Smooth muscle cell (in vitro differentiated cells): ENCODE measurements at regions not wholly inside any gene's neighbourhood (a gene's known extent, or its start where the extent isn't known, plus 50 kb on each side); places are given as distances from the start of the nearest gene placed in this dataset.

Experiments used
- DNase-seq: peaks from one replicate; lab custom pipeline; 2025; ENCODE audit not compliant: unreplicated experiment; lab: John Stamatoyannopoulos, UW
- H2AFZ ChIP-seq: fragments of 200-600 bp; sonication (generic); 2 replicates; pipeline ENCODE4 v1.6.0; 2016; ENCODE audit warnings: antibody characterized with exemption, low read depth, mild to moderate bottlenecking
- H3F3A ChIP-seq: fragments of 200-600 bp; sonication (generic); 2 replicates; pipeline ENCODE4 v1.6.0; 2017; ENCODE audit warnings: antibody characterized with exemption, low read depth
- H3K27ac ChIP-seq: fragments of 200-600 bp; sonication (generic); 2 replicates; pipeline ENCODE4 v1.5.1; 2016; ENCODE audit warnings: low read depth, mild to moderate bottlenecking
- H3K27me3 ChIP-seq: fragments of 200-600 bp; sonication (generic); 2 replicates; pipeline ENCODE4 v1.6.1; 2016; ENCODE audit warnings: low read depth, mild to moderate bottlenecking
- H3K36me3 ChIP-seq: fragments of 200-600 bp; sonication (generic); 2 replicates; pipeline ENCODE4 v1.5.1; 2016; ENCODE audit warnings: low read depth
- H3K4me1 ChIP-seq: fragments of 200-600 bp; sonication (generic); 2 replicates; pipeline ENCODE4 v1.5.1; 2016; ENCODE audit warnings: low read depth
- H3K4me2 ChIP-seq: fragments of 200-600 bp; sonication (generic); 2 replicates; pipeline ENCODE4 v1.6.0; 2016; ENCODE audit warnings: mild to moderate bottlenecking
- H3K4me3 ChIP-seq: fragments of 200-600 bp; sonication (generic); 2 replicates; pipeline ENCODE4 v1.5.1; 2016; ENCODE audit warnings: mild to moderate bottlenecking
- H3K79me2 ChIP-seq: fragments of 200-600 bp; sonication (generic); 2 replicates; pipeline ENCODE4 v1.6.0; 2016; ENCODE audit warnings: low read depth, mild to moderate bottlenecking
- H3K9ac ChIP-seq: fragments of 200-600 bp; sonication (generic); 2 replicates; pipeline ENCODE4 v1.6.0; 2016; ENCODE audit warnings: low read depth
- H3K9me3 ChIP-seq: fragments of 200-600 bp; sonication (generic); replicated peaks from 2 replicates; pipeline ENCODE4 v1.5.1; 2016; ENCODE audit warnings: low read depth
- H4K20me1 ChIP-seq: fragments of 200-600 bp; sonication (generic); 2 replicates; pipeline ENCODE4 v1.6.0; 2016; ENCODE audit warnings: low read depth
- CTCF ChIP-seq: fragments of 200-600 bp; sonication (generic); IDR thresholded peaks from 2 replicates; pipeline ENCODE4 v1.5.1; 2017; ENCODE audit warnings: borderline replicate concordance, mild to moderate bottlenecking, antibody characterized with exemption; ENCODE audit not compliant: insufficient read depth, poor library complexity, severe bottlenecking
- WGBS: methylation state at CpG from one replicate; pipeline ENCODE4 v1.1.7; 2016; ENCODE audit warnings: low lambda C conversion rate; 5-methylcytosine and 5-hydroxymethylcytosine counted together

GRCh38 chr5:68161156-68161555 lies 54.4 kb upstream of the PIK3R1 start:
- Histone ChIP-seq H2AFZ (no peak overlapping the region), H4K20me1 (no peaks in the 10 kb centered on the region), H3K4me3 (no peak overlapping the region), H3K36me3 (no peaks in the 10 kb centered on the region), H3K4me1 (no peaks in the 10 kb centered on the region), H3F3A (no peaks in the 10 kb centered on the region), H3K4me2 (no peak overlapping the region), H3K9me3 (no peaks in the 10 kb centered on the region), H3K9ac (no peak overlapping the region), H3K27me3 (no peaks in the 10 kb centered on the region), H3K79me2 (no peaks in the 10 kb centered on the region), H3K27ac (no peak overlapping the region)
- no peak for TF ChIP-seq CTCF
- no peak for DNase-seq
- WGBS: 41% methylated on average over 3 of the region's 3 CpGs

- DNase-seq: no peak
- Histone ChIP-seq H3F3A (no peaks in the 10 kb centered on the region), H3K36me3 (no peaks in the 10 kb centered on the region), H3K27me3 (no peaks in the 10 kb centered on the region), H2AFZ (no peak overlapping the region), H3K27ac (no peak overlapping the region), H3K4me3 (no peak overlapping the region), H3K79me2 (no peaks in the 10 kb centered on the region), H3K9me3 (no peaks in the 10 kb centered on the region), H3K9ac (no peak overlapping the region), H3K4me1 (no peaks in the 10 kb centered on the region), H4K20me1 (no peaks in the 10 kb centered on the region), H3K4me2 (no peak overlapping the region)
- 96% methylated on average over 14 of the region's 14 CpGs for WGBS
- TF ChIP-seq CTCF: no peak
Measured at GRCh38 chr5:68159224-68159951, 56.2 kb upstream of the PIK3R1 start.

- no peak for TF ChIP-seq CTCF
- Histone ChIP-seq H3K4me3 (no peak overlapping the region), H3K36me3 (no peaks in the 10 kb centered on the region), H3K4me2 (no peak overlapping the region), H3K9me3 (no peaks in the 10 kb centered on the region), H3F3A (no peaks in the 10 kb centered on the region), H4K20me1 (no peaks in the 10 kb centered on the region), H3K79me2 (no peaks in the 10 kb centered on the region), H3K27me3 (no peaks in the 10 kb centered on the region), H3K4me1 (peaks cover 7% of the 10 kb centered on the region), H3K9ac (no peak overlapping the region), H2AFZ (no peak overlapping the region), H3K27ac (no peak overlapping the region)
- DNase-seq: no peak
- 97% methylated on average over 6 of the region's 6 CpGs for WGBS
Measured at GRCh38 chr5:68155940-68156339, 59.6 kb upstream of the PIK3R1 start.
